ENCODE measurements at regions not wholly inside any gene's neighbourhood (a gene's known extent, or its start where the extent isn't known, plus 50 kb on each side); places are given as distances from the start of the nearest gene placed in this dataset.

DNA sequence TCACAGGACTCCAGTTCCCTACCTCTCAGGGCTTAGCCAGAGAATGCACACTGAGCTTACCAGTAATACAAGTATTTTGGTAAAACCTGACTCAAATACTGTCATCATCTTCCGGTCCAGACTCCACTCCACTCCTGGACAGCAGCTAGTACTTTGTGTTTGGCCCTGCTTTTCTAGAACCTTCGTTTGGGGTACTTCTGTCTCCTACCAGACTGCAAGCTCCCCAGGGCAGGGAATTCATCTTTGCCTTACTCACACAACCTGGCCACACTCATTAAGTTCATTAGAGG lies 108.9 kb upstream of the CDC42EP3 start:
- no peak for TF ChIP-seq EP300 (IDR thresholded peaks at IDR 0.05)
- no peak for TF ChIP-seq POLR2A (IDR thresholded peaks at IDR 0.05)
- no peak for DNase-seq
- no peaks in the 10 kb centered on the region for H3K36me3 ChIP-seq
- H3K27ac ChIP-seq, result no peak overlapping the region
- WGBS, 3 donors, result 68 to 87% (median 86%) methylated on average over 2 of the region's 2 CpGs
- no peak overlapping the region for H3K4me3 ChIP-seq
- H3K4me1 ChIP-seq (ENCODE audit: insufficient read depth), result peaks cover 5% of the 10 kb centered on the region
- no peaks in the 10 kb centered on the region for H3K9me3 ChIP-seq
- intact Hi-C loops (cut with DNase I), result loop anchor here in 1 of 4 donors (10.0 kb wide), 1 partner anchor 704 kb away; no protein-coding TSS in a partner anchor
- H3K27me3 ChIP-seq, result no peaks in the 10 kb centered on the region

GRCh38 chr2:37781028-37781427 lies 109.6 kb upstream of the CDC42EP3 start:
- no peaks in the 10 kb centered on the region for H3K9me3 ChIP-seq
- no peak for TF ChIP-seq EP300 (IDR thresholded peaks at IDR 0.05)
- TF ChIP-seq POLR2A (IDR thresholded peaks at IDR 0.05), result no peak
- no peak for TF ChIP-seq CTCF (IDR thresholded peaks at IDR 0.05)
- no peaks in the 10 kb centered on the region for H3K36me3 ChIP-seq
- H3K27me3 ChIP-seq, result no peaks in the 10 kb centered on the region
- intact Hi-C loops (cut with DNase I), result loop anchor here in 1 of 4 donors (10.0 kb wide), 1 partner anchor 704 kb away; no protein-coding TSS in a partner anchor
- no peak overlapping the region for H3K27ac ChIP-seq
- H3K4me1 ChIP-seq (ENCODE audit: insufficient read depth), result peaks cover 4% of the 10 kb centered on the region
- WGBS, 3 donors, result 83 to 84% (median 83%) methylated on average over 5 of the region's 5 CpGs
- no peak overlapping the region for H3K4me3 ChIP-seq
- no peak for DNase-seq

GRCh38 chr2:37782155-37782673 lies 110.8 kb upstream of the CDC42EP3 start:
- no peaks in the 10 kb centered on the region for H3K27me3 ChIP-seq
- H3K9me3 ChIP-seq, result no peaks in the 10 kb centered on the region
- H3K36me3 ChIP-seq, result no peaks in the 10 kb centered on the region
- intact Hi-C loops (cut with DNase I), result loop anchor here in 1 of 4 donors (10.0 kb wide), 1 partner anchor 703 kb away; no protein-coding TSS in a partner anchor
- TF ChIP-seq POLR2A (IDR thresholded peaks at IDR 0.05) (no peak), EP300 (IDR thresholded peaks at IDR 0.05) (no peak)
- no peak overlapping the region for H3K27ac ChIP-seq
- H3K4me3 ChIP-seq, result no peak overlapping the region
- DNase-seq, result no peak
- no peaks in the 10 kb centered on the region for H3K4me1 ChIP-seq (ENCODE audit: insufficient read depth)
- 91 to 92% (median 92%) methylated on average over 8 of the region's 8 CpGs for WGBS, 3 donors

- Histone ChIP-seq H3K27me3 (no peaks in the 10 kb centered on the region), H3K4me1 (ENCODE audit: insufficient read depth) (no peaks in the 10 kb centered on the region), H3K27ac (no peak overlapping the region), H3K9me3 (no peaks in the 10 kb centered on the region), H3K36me3 (no peaks in the 10 kb centered on the region), H3K4me3 (no peak overlapping the region)
- TF ChIP-seq POLR2A (IDR thresholded peaks at IDR 0.05), result no peak
- TF ChIP-seq EP300 (IDR thresholded peaks at IDR 0.05), result no peak
- no peak for TF ChIP-seq CTCF (IDR thresholded peaks at IDR 0.05)
- intact Hi-C loops (cut with DNase I), result loop anchor here in 1 of 4 donors (10.0 kb wide), 1 partner anchor 702 kb away; no protein-coding TSS in a partner anchor
- no peak for DNase-seq
- WGBS, 3 donors, result 72 to 80% (median 74%) methylated on average over 10 of the region's 10 CpGs
These were observed 111.4 kb upstream of the CDC42EP3 start for GRCh38 chr2:37782721-37783371.

DNA sequence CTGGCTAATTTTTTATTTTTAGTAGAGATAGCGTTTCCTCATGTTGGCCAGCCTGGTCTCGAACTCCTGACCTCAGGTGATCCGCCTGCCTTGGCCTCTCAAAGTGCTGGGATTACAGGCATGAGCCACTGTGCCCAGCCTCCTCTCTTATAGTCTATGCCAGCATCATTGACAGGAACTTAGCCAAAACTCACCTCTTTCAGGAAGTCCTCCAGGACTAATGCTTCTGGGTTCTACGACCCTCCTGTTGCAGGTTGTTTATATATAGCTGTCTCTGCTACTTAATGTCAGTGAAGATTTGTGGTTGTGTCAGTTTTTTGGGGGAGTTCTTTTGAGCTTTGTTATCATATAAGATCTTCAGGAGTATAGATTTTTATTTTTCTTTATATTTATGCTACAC lies 112.1 kb upstream of the CDC42EP3 start:
- Histone ChIP-seq H3K4me3 (no peak overlapping the region), H3K4me1 (ENCODE audit: insufficient read depth) (no peaks in the 10 kb centered on the region), H3K27me3 (no peaks in the 10 kb centered on the region), H3K27ac (no peak overlapping the region), H3K9me3 (no peaks in the 10 kb centered on the region), H3K36me3 (no peaks in the 10 kb centered on the region)
- no peak for DNase-seq
- no peak for TF ChIP-seq CTCF (IDR thresholded peaks at IDR 0.05)
- WGBS, 3 donors, result 87 to 98% (median 93%) methylated on average over 4 of the region's 4 CpGs
- intact Hi-C loops (cut with DNase I), result loop anchor here in 1 of 4 donors (10.0 kb wide), 1 partner anchor 701 kb away; no protein-coding TSS in a partner anchor

Data from ovary (tissue), 7 donors.